ENCODE measurements at regions not wholly inside any gene's neighbourhood (a gene's known extent, or its start where the extent isn't known, plus 50 kb on each side); places are given as distances from the start of the nearest gene placed in this dataset.
A peak's percentile ranks its signal among the peaks of the same experiment; 100 is the strongest.

DNA sequence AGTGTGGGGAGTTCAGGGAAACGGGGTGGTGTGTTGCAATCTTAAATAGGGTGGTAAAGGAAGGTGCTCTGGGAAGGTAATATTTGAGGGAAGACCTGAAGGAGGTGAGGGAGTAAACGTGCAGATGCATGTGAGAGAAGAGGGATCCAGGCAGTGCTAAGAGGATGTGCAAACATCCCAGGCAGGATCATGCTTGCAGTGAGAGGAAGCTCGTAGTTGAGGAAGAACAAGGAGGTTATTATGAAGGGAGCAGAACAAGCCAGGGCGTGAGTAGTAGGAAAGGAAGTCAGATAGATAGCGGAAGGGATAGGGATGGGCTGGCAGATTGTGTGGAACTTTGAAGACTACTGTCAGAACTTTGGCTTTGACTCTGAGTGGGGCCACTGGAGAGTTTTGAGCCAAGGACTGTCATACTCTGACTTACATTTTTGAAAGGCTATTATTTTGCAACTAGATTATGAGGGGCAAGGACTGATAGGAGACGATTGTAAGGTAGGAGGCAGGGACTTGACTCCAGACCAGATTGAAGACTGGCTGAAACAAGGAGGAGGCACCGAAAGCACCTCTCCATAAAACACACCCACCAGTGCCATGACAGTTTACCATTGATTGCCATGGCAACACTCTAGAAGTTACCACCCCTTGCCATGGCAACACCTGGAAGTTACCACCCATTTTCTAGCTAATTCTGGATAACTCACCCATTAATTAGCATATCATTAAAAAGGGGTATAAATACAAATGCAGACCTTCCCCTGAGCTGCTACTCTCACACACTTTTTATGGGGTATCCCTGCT is 67.0 kb downstream of the XCL2 start:
- H3K9ac ChIP-seq: no peak overlapping the region
- H3K27ac ChIP-seq: no peak overlapping the region
- H3K4me2 ChIP-seq: no peak overlapping the region
- H3K36me3 ChIP-seq: no peaks in the 10 kb centered on the region
- H3K4me1 ChIP-seq: no peaks in the 10 kb centered on the region
- H3K27me3 ChIP-seq: no peaks in the 10 kb centered on the region
- no peaks in the 10 kb centered on the region for H4K20me1 ChIP-seq
- H3K4me3 ChIP-seq: no peak overlapping the region
- TF ChIP-seq Cebpa-rat (IDR thresholded peaks at IDR 0.05): no peak
- peaks cover 15% of the 10 kb centered on the region for H3K9me3 ChIP-seq

DNA sequence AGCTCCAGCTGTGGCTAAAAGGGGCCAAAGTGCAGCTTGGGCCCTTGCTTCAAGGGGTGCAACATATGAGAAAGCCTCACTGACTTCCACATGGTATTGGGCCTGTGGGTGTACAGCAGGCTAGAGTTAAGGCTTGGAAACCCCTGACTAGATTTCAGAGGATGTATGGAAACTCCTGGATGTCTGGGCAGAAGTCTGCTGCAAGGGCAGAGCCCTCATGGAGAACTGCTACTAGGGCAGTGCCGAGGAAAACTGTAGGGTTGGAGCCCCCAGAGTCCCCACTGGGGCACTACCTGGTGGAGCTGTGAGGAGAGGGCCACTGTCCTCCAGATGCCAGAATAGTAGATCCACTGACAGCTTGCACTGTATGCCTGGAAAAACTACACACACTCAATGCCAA is 69.5 kb downstream of the XCL2 start:
- Histone ChIP-seq H3K4me2 (no peak overlapping the region), H4K20me1 (no peaks in the 10 kb centered on the region), H3K27ac (no peak overlapping the region), H3K9me3 (peaks cover 15% of the 10 kb centered on the region), H3K36me3 (no peaks in the 10 kb centered on the region), H3K27me3 (no peaks in the 10 kb centered on the region), H3K4me3 (no peak overlapping the region), H3K9ac (no peak overlapping the region), H3K4me1 (no peaks in the 10 kb centered on the region)
- TF ChIP-seq Cebpa-rat (IDR thresholded peaks at IDR 0.05): no peak

DNA sequence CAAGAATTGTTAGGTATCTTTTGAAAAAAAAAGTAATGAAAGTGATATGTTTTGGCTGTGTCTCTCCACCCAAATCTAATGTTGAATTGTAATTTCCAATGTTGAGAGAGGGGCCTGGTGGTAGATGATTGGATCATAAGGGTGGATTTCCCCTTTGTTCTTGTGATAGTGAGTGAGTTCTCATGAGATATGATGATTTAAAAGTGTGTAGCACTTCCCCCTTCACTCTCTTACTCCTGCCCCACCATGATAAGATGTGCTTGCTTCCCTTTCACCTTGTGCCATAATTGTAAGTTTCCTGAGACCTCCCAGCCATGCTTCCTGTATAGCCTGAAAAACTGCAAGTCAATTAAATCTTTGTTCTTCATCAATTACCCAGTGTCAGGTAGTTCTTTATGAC is 70.7 kb downstream of the XCL2 start:
- H3K9me3 ChIP-seq: peaks cover 15% of the 10 kb centered on the region
- no peak for TF ChIP-seq Cebpa-rat (IDR thresholded peaks at IDR 0.05)
- H3K36me3 ChIP-seq: no peaks in the 10 kb centered on the region
- peaks cover 5% of the 10 kb centered on the region for H3K4me1 ChIP-seq
- no peak overlapping the region for H3K27ac ChIP-seq
- H4K20me1 ChIP-seq: no peaks in the 10 kb centered on the region
- H3K27me3 ChIP-seq: no peaks in the 10 kb centered on the region
- no peak overlapping the region for H3K4me3 ChIP-seq
- no peak overlapping the region for H3K4me2 ChIP-seq
- H3K9ac ChIP-seq: no peak overlapping the region

- H3K4me3 ChIP-seq: no peak overlapping the region
- no peaks in the 10 kb centered on the region for H3K27me3 ChIP-seq
- peaks cover 15% of the 10 kb centered on the region for H3K9me3 ChIP-seq
- no peak for TF ChIP-seq Cebpa-rat (IDR thresholded peaks at IDR 0.05)
- H3K9ac ChIP-seq: no peak overlapping the region
- H3K4me1 ChIP-seq: peaks cover 14% of the 10 kb centered on the region
- H4K20me1 ChIP-seq: no peaks in the 10 kb centered on the region
- no peak overlapping the region for H3K4me2 ChIP-seq
- no peaks in the 10 kb centered on the region for H3K36me3 ChIP-seq
- no peak overlapping the region for H3K27ac ChIP-seq
Measured at GRCh38 chr1:168472223-168472622, 71.6 kb downstream of the XCL2 start.

DNA sequence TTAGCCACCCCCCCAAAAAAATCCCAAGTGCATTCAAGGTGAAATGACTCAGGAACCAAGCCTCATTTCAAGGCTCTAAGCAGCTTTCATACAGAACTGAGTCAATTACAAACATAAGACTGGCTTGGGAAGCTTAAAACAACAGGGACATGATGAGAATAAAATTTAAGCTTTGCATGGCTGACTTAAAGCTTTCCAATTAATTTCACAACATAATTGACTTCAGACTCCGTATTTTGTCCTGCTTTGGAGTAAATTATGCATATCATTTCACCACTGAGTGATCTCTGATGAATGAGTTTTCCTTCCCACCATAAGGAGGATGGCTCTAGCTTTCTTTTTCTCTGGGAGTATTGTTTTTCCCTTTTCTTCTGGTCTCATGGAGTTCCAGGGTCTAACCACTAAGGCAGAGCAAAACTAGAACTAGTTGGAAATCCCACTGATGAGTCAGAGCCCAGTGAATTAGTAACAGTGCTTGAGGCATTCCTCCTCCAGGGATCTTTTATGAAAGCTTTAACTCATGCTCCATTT is 72.8 kb downstream of the XCL2 start:
- Histone ChIP-seq H3K9ac (no peak overlapping the region), H3K27me3 (no peaks in the 10 kb centered on the region), H3K36me3 (no peaks in the 10 kb centered on the region), H3K9me3 (peaks cover 15% of the 10 kb centered on the region), H4K20me1 (no peaks in the 10 kb centered on the region), H3K27ac (no peak overlapping the region), H3K4me2 (no peak overlapping the region), H3K4me1 (peaks cover 27% of the 10 kb centered on the region), H3K4me3 (no peak overlapping the region)
- TF ChIP-seq Cebpa-rat (IDR thresholded peaks at IDR 0.05): no peak

GRCh38 chr1:168469690-168470089 is 74.1 kb downstream of the XCL2 start:
- Histone ChIP-seq H3K36me3 (no peaks in the 10 kb centered on the region), H3K9ac (no peak overlapping the region), H3K27ac (no peak overlapping the region), H3K4me2 (no peak overlapping the region), H3K4me1 (peaks cover 30% of the 10 kb centered on the region), H3K4me3 (no peak overlapping the region), H3K27me3 (no peaks in the 10 kb centered on the region), H4K20me1 (no peaks in the 10 kb centered on the region), H3K9me3 (peaks cover 12% of the 10 kb centered on the region)
- TF ChIP-seq Cebpa-rat (IDR thresholded peaks at IDR 0.05): no peak

DNA sequence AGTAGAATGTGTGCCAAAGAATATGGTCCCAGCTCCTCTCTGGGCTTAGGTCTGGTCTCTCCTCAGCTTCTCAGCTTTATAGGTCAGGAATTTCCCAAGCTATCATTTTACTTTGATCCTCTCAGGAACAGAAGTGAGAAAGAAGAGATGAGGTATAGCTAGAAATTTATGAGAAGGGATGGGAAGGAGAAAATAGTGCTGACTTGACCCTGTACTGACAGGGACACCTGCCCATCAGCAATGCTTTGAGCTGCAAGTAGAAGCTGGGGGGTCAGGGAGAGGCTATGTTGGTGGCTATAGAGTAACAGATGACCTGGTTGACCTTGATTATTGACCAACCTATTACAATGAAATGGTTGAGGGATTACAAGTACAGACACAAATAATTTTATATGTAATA is 75.0 kb downstream of the XCL2 start:
- TF ChIP-seq Cebpa-rat (IDR thresholded peaks at IDR 0.05): no peak
- H3K9me3 ChIP-seq: peaks cover 3% of the 10 kb centered on the region; the same call in 1 of the 2 replicates
- no peaks in the 10 kb centered on the region for H4K20me1 ChIP-seq
- H3K4me2 ChIP-seq: no peak overlapping the region
- H3K36me3 ChIP-seq: no peaks in the 10 kb centered on the region
- no peak overlapping the region for H3K27ac ChIP-seq
- no peak overlapping the region for H3K9ac ChIP-seq
- H3K4me3 ChIP-seq: no peak overlapping the region
- peaks cover 30% of the 10 kb centered on the region for H3K4me1 ChIP-seq
- H3K27me3 ChIP-seq: no peaks in the 10 kb centered on the region

DNA sequence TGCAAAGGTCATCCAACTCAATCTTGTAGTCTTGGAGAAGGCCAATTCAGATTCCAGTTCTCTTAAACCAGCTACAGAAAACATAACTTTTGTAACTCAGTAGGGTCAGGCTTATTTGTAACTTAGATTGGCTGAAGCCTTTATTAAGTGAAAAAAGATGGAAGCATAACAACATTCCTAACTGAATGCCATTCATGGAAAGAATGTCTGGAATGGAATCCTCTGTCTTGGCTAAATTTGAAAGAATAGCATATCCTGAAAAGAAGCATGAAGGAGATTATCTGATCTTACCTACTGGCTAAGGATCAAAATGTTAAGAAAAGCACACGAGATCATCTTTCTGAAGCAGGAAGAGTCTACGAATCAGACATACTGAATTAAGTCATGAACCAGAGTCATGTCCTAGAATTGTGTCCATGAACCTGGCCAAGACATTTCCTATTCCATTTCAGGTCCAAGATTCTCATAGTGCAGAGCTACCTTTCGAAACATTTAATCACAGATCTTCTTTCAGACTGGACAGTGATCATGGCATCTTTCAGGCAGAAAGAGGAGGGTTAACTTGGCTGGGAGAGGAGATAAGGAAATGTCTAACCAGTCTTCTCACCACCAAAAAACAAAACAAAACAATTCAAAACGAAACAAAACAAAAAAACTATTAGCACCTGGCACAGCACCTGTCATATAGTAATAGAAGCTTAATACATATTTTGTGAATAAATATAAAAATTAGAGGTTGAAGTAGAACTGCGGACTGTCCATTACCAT is 75.6 kb downstream of the XCL2 start:
- H3K27ac ChIP-seq: no peak overlapping the region
- no peak for TF ChIP-seq Cebpa-rat (IDR thresholded peaks at IDR 0.05)
- H3K27me3 ChIP-seq: no peaks in the 10 kb centered on the region
- no peaks in the 10 kb centered on the region for H3K9me3 ChIP-seq
- H3K4me2 ChIP-seq: peak overlapping the region; percentile 47; the same call in 1 of the 2 replicates
- H3K9ac ChIP-seq: no peak overlapping the region
- H3K36me3 ChIP-seq: no peaks in the 10 kb centered on the region
- H3K4me1 ChIP-seq: peaks cover 30% of the 10 kb centered on the region
- H3K4me3 ChIP-seq: no peak overlapping the region
- H4K20me1 ChIP-seq: no peaks in the 10 kb centered on the region

DNA sequence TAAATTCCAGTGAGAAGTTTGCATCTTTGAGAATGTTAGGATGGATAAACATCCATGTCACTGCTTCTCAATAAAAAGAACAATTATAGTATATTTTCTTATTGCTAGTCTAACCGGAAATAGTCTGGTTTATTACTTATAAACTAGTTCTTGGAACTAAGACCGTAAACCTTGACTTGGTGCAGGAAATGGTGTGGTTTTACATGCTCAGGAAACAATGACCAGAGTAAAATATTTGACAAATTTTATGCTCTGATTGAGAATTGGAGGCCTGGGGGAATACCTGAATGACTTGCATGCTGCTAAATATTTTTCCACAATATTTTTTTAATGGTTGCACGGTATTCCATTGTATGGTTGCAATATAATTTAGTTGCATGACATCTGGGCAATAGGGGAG is 76.3 kb downstream of the XCL2 start:
- peaks cover 30% of the 10 kb centered on the region for H3K4me1 ChIP-seq
- 0 out of 2 replicates have a peak, but pooled peaks cover 4% of the 10 kb centered on the region for H3K9me3 ChIP-seq
- peak overlapping the region; percentile 47; the same call in 1 of the 2 replicates for H3K4me2 ChIP-seq
- H3K27me3 ChIP-seq: no peaks in the 10 kb centered on the region
- no peak overlapping the region for H3K4me3 ChIP-seq
- no peak overlapping the region for H3K9ac ChIP-seq
- no peaks in the 10 kb centered on the region for H3K36me3 ChIP-seq
- H3K27ac ChIP-seq: no peak overlapping the region
- no peak for TF ChIP-seq Cebpa-rat (IDR thresholded peaks at IDR 0.05)
- H4K20me1 ChIP-seq: no peaks in the 10 kb centered on the region

GRCh38 chr1:168466714-168467131 is 77.1 kb downstream of the XCL2 start:
- H3K27ac ChIP-seq: no peak overlapping the region
- H3K27me3 ChIP-seq: no peaks in the 10 kb centered on the region
- no peaks in the 10 kb centered on the region for H4K20me1 ChIP-seq
- peaks cover 12% of the 10 kb centered on the region for H3K9me3 ChIP-seq
- H3K9ac ChIP-seq: no peak overlapping the region
- H3K4me1 ChIP-seq: peaks cover 30% of the 10 kb centered on the region
- no peak overlapping the region for H3K4me3 ChIP-seq
- no peaks in the 10 kb centered on the region for H3K36me3 ChIP-seq
- peak overlapping the region; percentile 47 for H3K4me2 ChIP-seq
- no peak for TF ChIP-seq Cebpa-rat (IDR thresholded peaks at IDR 0.05)

Data from BLaER1 (cell line).